GM12878 (cell line): ENCODE measurements at regions not wholly inside any gene's neighbourhood (a gene's known extent, or its start where the extent isn't known, plus 50 kb on each side); places are given as distances from the start of the nearest gene placed in this dataset.

Source experiments
- ATAC-seq: fragments of 200-7000 bp; cut with Tn5 transposase; 3 replicates; pipeline ENCODE4 v1.9.1; 2020; ENCODE audit warnings: mild to moderate bottlenecking, moderate library complexity
- BruUV-seq: library from RNA; stranded (reverse); fragments of 400-500 nt; replicated peaks from 2 replicates; lab custom pipeline; 2021; lab: Mats Ljungman, UMichigan
- CTCF ChIA-PET: fragments of 300-600 bp; sonication (Branson Sonifier 250); formaldehyde crosslinking; extraction: SDS; loops from one replicate; lab custom pipeline; 2021; ENCODE audit warnings: inconsistent platforms; lab: Yijun Ruan, JAX
- POLR2A ChIA-PET: fragments of 350-600 bp; formaldehyde crosslinking; extraction: SDS; loops from one replicate; lab custom pipeline; 2021; ENCODE audit warnings: inconsistent platforms; lab: Charles Lee
- RAD21 ChIA-PET: fragments of 300-600 bp; sonication (Branson Sonifier 250); formaldehyde crosslinking; loops from one replicate; lab custom pipeline; 2023; ENCODE audit warnings: antibody characterized with exemption; ENCODE audit not compliant: unreplicated experiment; lab: Charles Lee
- SMC1A ChIA-PET: fragments of 300-600 bp; sonication (Branson Sonifier 250); formaldehyde crosslinking; loops from one replicate; lab custom pipeline; 2023; ENCODE audit not compliant: unreplicated experiment, uncharacterized antibody; lab: Charles Lee
- DNase-seq: peaks from one replicate; pipeline ENCODE4 v3.0.0-alpha.2; 2011; ENCODE audit warnings: low read depth, low spot score
- FAIRE-seq: peaks from 3 replicates; lab custom pipeline; 2011; peaks lifted over from hg19 to GRCh38; lab: Jason Lieb, UNC
- H2AFZ ChIP-seq: 2 replicates; pipeline ENCODE4 v1.6.0; 2011; ENCODE audit warnings: low read depth, low read length, control low read depth; ENCODE audit not compliant: control insufficient read depth
- H3K27ac ChIP-seq: 2 replicates; pipeline ENCODE4 v1.5.1; 2011; ENCODE audit warnings: control low read depth; ENCODE audit not compliant: control insufficient read depth, insufficient read depth
- H3K27me3 ChIP-seq, 2 experiments: replicated peaks in 1 of 2; 2 replicates each; pipeline versions ENCODE4 v1.6.0 to v1.6.1; 2011; ENCODE audit warnings: low read length in 1 of 2; ENCODE audit not compliant: control insufficient read depth in 2 of 2, insufficient read depth in 2 of 2
- H3K36me3 ChIP-seq, 2 experiments: 2 replicates each; pipeline ENCODE4 v1.5.1; 2011; ENCODE audit warnings: low read length in 1 of 2; ENCODE audit not compliant: control insufficient read depth in 2 of 2, insufficient read depth in 2 of 2
- H3K4me1 ChIP-seq: 2 replicates; pipeline ENCODE4 v1.6.1; 2011; ENCODE audit warnings: mild to moderate bottlenecking, low read length, moderate library complexity, mixed read lengths; ENCODE audit not compliant: control insufficient read depth, insufficient read depth
- H3K4me2 ChIP-seq: 2 replicates; pipeline ENCODE4 v1.6.0; 2011; ENCODE audit warnings: control low read depth; ENCODE audit not compliant: control insufficient read depth, insufficient read depth
- H3K4me3 ChIP-seq: fragments of 200-600 bp; sonication (generic); 2 replicates; pipeline ENCODE4 v1.5.1; 2016
- H3K79me2 ChIP-seq: 2 replicates; pipeline ENCODE4 v1.6.0; 2011; ENCODE audit warnings: low read length; ENCODE audit not compliant: control insufficient read depth, insufficient read depth
- H3K9ac ChIP-seq: 2 replicates; pipeline ENCODE4 v1.8.0; 2011; ENCODE audit warnings: low read length, control low read depth, mixed read lengths; ENCODE audit not compliant: control insufficient read depth, insufficient read depth
- H3K9me3 ChIP-seq: replicated peaks from 3 replicates; pipeline ENCODE4 v1.5.1; 2011; ENCODE audit warnings: mild to moderate bottlenecking, low read length; ENCODE audit not compliant: control insufficient read depth, insufficient read depth
- H4K20me1 ChIP-seq: 2 replicates; pipeline ENCODE4 v1.6.0; 2011; ENCODE audit not compliant: control insufficient read depth, insufficient read depth
- BCL3 ChIP-seq: IDR thresholded peaks from 2 replicates; pipeline ENCODE4 v1.6.1; 2011; ENCODE audit warnings: borderline replicate concordance, low read depth, mild to moderate bottlenecking, moderate library complexity, low read length; ENCODE audit not compliant: insufficient read depth, poor library complexity, severe bottlenecking
- BCLAF1 ChIP-seq: fragments of 450-650 bp; IDR thresholded peaks from 2 replicates; pipeline ENCODE4 v1.6.1; 2017; ENCODE audit warnings: antibody characterized with exemption, mild to moderate bottlenecking, moderate library complexity
- BHLHE40 ChIP-seq, 2 experiments: fragments of 450-650 bp in 1 of 2; IDR thresholded peaks; 2 replicates each; pipeline ENCODE4 v1.6.1; 2011 to 2017; ENCODE audit warnings: low read depth in 2 of 2, borderline replicate concordance in 1 of 2, improper control_type of control experiment in 1 of 2, low read length in 1 of 2, mild to moderate bottlenecking in 1 of 2
- RFX5 ChIP-seq: IDR thresholded peaks from 2 replicates; pipeline ENCODE4 v1.6.1; 2011; ENCODE audit warnings: low read depth, low read length, improper control_type of control experiment
- RUNX3 ChIP-seq: IDR thresholded peaks from 2 replicates; pipeline ENCODE4 v1.6.1; 2012; ENCODE audit warnings: low read length, inconsistent platforms
- YBX1 ChIP-seq: fragments of 450-650 bp; IDR thresholded peaks from 2 replicates; pipeline ENCODE4 v1.6.1; 2016; ENCODE audit warnings: antibody characterized with exemption
- WGBS: methylation state at CpG from one replicate; pipeline ENCODE4 v1.1.6; 2016; ENCODE audit warnings: low lambda C conversion rate; ENCODE audit not compliant: insufficient replicate concordance, insufficient coverage; ENCODE audit errors: missing lambda C conversion rate; 5-methylcytosine and 5-hydroxymethylcytosine counted together
- in situ Hi-C: fragments of 300-500 bp; cut with MboI; formaldehyde crosslinking; loops from 9 replicates; pipeline ENCODE4 v1.14.3; 2018; ENCODE audit warnings: mixed read lengths
- intact Hi-C: fragments of 100-400 bp; cut with micrococcal nuclease; formaldehyde crosslinking; loops from one replicate; pipeline ENCODE4 v1.14.2; 2022; ENCODE audit not compliant: unreplicated experiment

- TF ChIP-seq BCLAF1 (no peak), YBX1 (no peak)
- TF ChIP-seq, all 136 proteins: peak for 0
Observed at GRCh38 chr21:28257276-28257675, 735.4 kb downstream of the LTN1 start (continued).

- no peaks in the 10 kb centered on the region for H3K4me1 ChIP-seq
- no TSS peak for BruUV-seq
Observed at GRCh38 chr21:28256837-28257236, 735.8 kb downstream of the LTN1 start.

More at GRCh38 chr21:28256837-28257236, 735.8 kb downstream of the LTN1 start:
- H3K9ac ChIP-seq: no peak overlapping the region
- no peak for FAIRE-seq
- no peak overlapping the region for H3K4me3 ChIP-seq
- H4K20me1 ChIP-seq: no peaks in the 10 kb centered on the region
- ChIA-PET POLR2A (no interaction called here), RAD21 (no interaction called here), SMC1A (no interaction called here), CTCF (no interaction called here)
- DNase-seq: no peak
- no peaks in the 10 kb centered on the region; the same call in 2 of the 3 replicates for H3K9me3 ChIP-seq
- no peak overlapping the region for H3K4me2 ChIP-seq
- in situ Hi-C loops (no loop called here), intact Hi-C loops (no loop called here)
- no peaks in the 10 kb centered on the region for H3K79me2 ChIP-seq
- no peaks in the 10 kb centered on the region for H3K36me3 ChIP-seq
- H3K27ac ChIP-seq: no peak overlapping the region
- TF ChIP-seq BHLHE40 (IDR thresholded peaks at IDR 0.05; ENCODE audit: borderline replicate concordance in 1 of 2, low read depth in 2 of 2, low read length in 1 of 2) (no peak), RFX5 (no peak), RUNX3 (no peak), BCL3 (no peak)
- WGBS: 13% methylated on average over 6 of the region's 6 CpGs
- no peaks in the 10 kb centered on the region for H3K27me3 ChIP-seq
- no peak overlapping the region for H2AFZ ChIP-seq
- no peak for ATAC-seq
